Brain microvascular endothelial cell (primary cell): ENCODE measurements at regions not wholly inside any gene's neighbourhood (a gene's known extent, or its start where the extent isn't known, plus 50 kb on each side); places are given as distances from the start of the nearest gene placed in this dataset.

Experiments
- DNase-seq: peaks from one replicate; pipeline ENCODE4 v3.0.0-alpha.2; 2020
- H3K27ac ChIP-seq: fragments of 250-450 bp; sonication (Bioruptor Pico); 2 replicates; pipeline ENCODE4 v1.5.1; 2020; ENCODE audit warnings: mild to moderate bottlenecking, moderate library complexity
- H3K27me3 ChIP-seq: fragments of 250-450 bp; sonication (Bioruptor Pico); replicated peaks from 2 replicates; pipeline ENCODE4 v1.5.1; 2020; ENCODE audit warnings: mild to moderate bottlenecking
- H3K36me3 ChIP-seq: fragments of 250-450 bp; sonication (Bioruptor Pico); replicated peaks from 2 replicates; pipeline ENCODE4 v1.5.1; 2020; ENCODE audit warnings: mild to moderate bottlenecking
- H3K4me3 ChIP-seq: 2 replicates; pipeline ENCODE4 v1.5.1; 2011; ENCODE audit warnings: low read depth, mild to moderate bottlenecking, control low read depth, low read length, moderate library complexity
- CTCF ChIP-seq: IDR thresholded peaks from 2 replicates; pipeline ENCODE4 v1.5.1; 2011; ENCODE audit warnings: low read depth, mild to moderate bottlenecking, moderate library complexity, low read length, control low read depth, inconsistent platforms; ENCODE audit errors: missing control alignments
- in situ Hi-C: cut with HindIII; loops from 2 replicates; pipeline ENCODE4 v1.10.0; 2017; ENCODE audit warnings: low sequenced_read_pairs, low pct_ligation_motif_present

DNA sequence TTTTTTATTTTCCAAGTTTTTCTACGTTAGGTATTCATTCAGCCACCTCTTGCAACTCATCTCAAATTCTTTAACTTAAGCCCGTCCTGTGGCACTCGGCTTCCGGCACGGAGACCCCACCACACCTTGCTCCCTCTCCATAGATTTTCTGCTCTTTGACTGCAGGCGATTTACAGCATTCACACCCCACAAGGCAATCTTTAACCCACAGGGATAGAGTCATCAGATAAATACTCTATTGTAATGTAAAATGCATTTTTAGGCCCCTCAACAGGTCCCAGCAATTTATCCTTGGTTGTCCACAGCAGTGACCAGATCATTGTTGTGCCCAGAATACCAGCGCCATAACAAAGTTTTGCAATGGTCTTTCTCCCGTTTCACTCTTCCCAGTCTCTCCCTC is 132.3 kb upstream of the EPHA4 start:
- no peaks in the 10 kb centered on the region for H3K27me3 ChIP-seq
- H3K4me3 ChIP-seq, result no peak overlapping the region
- in situ Hi-C loops, result no loop called here
- no peak for DNase-seq
- no peak overlapping the region for H3K27ac ChIP-seq
- H3K36me3 ChIP-seq, result no peaks in the 10 kb centered on the region
- no peak for TF ChIP-seq CTCF

DNA sequence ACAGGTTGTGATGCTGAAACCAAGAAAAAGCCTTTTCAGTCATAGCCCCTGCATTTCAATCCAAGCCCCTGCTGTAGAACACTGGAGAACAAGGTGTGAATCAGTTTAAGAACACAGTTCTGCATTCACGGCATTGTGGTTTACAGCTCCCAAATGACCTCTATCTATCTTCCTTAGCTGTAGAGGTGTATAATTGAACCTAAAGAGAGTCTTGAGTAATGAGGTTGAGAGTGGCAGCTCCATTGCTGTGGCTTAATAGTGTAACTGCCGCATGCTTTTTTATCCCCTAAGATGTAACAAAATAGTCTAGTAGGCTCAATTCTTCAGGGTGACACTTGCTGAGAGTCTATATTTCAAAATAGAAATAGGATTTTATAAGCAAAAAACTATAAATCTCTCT is 121.3 kb upstream of the EPHA4 start:
- Histone ChIP-seq H3K36me3 (no peaks in the 10 kb centered on the region), H3K27ac (no peak overlapping the region), H3K27me3 (no peaks in the 10 kb centered on the region), H3K4me3 (no peak overlapping the region)
- DNase-seq, result no peak
- in situ Hi-C loops, result no loop called here
- TF ChIP-seq CTCF, result no peak

DNA sequence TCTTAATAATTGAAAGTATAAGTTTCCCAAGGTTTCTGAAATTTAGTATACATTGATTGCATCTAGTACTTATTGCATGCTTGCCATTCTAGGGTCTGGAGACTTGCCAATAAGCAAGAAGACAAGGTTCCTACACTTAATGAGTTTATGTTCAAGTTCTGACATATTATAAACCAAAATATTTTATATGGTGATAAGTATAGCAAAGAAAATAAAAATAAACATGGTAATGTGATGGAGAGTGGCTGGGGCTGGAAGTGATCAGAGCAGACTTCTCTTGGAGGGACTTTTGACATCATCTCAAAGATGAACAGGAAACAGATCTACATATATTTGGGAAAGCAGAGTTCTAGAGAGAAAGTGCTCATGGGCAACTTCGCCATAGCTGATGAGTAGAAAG is 119.5 kb upstream of the EPHA4 start:
- Histone ChIP-seq H3K27ac (no peak overlapping the region), H3K4me3 (no peak overlapping the region), H3K27me3 (no peaks in the 10 kb centered on the region), H3K36me3 (no peaks in the 10 kb centered on the region)
- in situ Hi-C loops, result no loop called here
- DNase-seq, result no peak
- no peak for TF ChIP-seq CTCF

DNA sequence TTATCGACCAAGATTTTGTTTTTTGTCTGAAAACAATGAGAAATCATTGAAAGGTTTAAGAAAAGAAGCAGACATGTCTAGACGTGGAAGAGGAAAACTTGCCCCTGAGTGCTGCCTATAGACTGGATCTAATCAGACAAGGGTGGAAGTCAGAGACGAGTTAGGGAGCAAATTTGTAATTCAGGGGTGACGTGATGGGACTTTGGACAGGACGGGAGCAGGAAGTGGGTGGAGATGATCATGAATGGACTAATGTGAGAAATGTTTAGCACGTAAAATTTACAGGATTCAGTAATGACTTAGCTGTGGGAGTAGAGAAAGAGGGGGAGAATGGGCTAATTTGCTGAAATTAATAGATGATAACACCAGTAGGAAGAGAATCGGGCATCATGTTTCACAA is 117.0 kb upstream of the EPHA4 start:
- Histone ChIP-seq H3K27ac (no peak overlapping the region), H3K27me3 (no peaks in the 10 kb centered on the region), H3K4me3 (no peak overlapping the region), H3K36me3 (no peaks in the 10 kb centered on the region)
- TF ChIP-seq CTCF, result no peak
- in situ Hi-C loops, result no loop called here
- no peak for DNase-seq

- in situ Hi-C loops, result no loop called here
Observed at GRCh38 chr2:221680548-221680947, 108.4 kb upstream of the EPHA4 start.

More at GRCh38 chr2:221680548-221680947, 108.4 kb upstream of the EPHA4 start:
- Histone ChIP-seq H3K4me3 (no peak overlapping the region), H3K36me3 (no peaks in the 10 kb centered on the region), H3K27me3 (no peaks in the 10 kb centered on the region), H3K27ac (no peak overlapping the region)
- no peak for TF ChIP-seq CTCF
- no peak for DNase-seq
